GM12878 (cell line): ENCODE measurements at regions not wholly inside any gene's neighbourhood (a gene's known extent, or its start where the extent isn't known, plus 50 kb on each side); places are given as distances from the start of the nearest gene placed in this dataset.

Source experiments
- ATAC-seq: fragments of 200-7000 bp; cut with Tn5 transposase; 3 replicates; pipeline ENCODE4 v1.9.1; 2020; ENCODE audit warnings: mild to moderate bottlenecking, moderate library complexity
- BruUV-seq: library from RNA; stranded (reverse); fragments of 400-500 nt; replicated peaks from 2 replicates; lab custom pipeline; 2021; lab: Mats Ljungman, UMichigan
- CTCF ChIA-PET: fragments of 300-600 bp; sonication (Branson Sonifier 250); formaldehyde crosslinking; extraction: SDS; loops from one replicate; lab custom pipeline; 2021; ENCODE audit warnings: inconsistent platforms; lab: Yijun Ruan, JAX
- POLR2A ChIA-PET: fragments of 350-600 bp; formaldehyde crosslinking; extraction: SDS; loops from one replicate; lab custom pipeline; 2021; ENCODE audit warnings: inconsistent platforms; lab: Charles Lee
- RAD21 ChIA-PET: fragments of 300-600 bp; sonication (Branson Sonifier 250); formaldehyde crosslinking; loops from one replicate; lab custom pipeline; 2023; ENCODE audit warnings: antibody characterized with exemption; ENCODE audit not compliant: unreplicated experiment; lab: Charles Lee
- SMC1A ChIA-PET: fragments of 300-600 bp; sonication (Branson Sonifier 250); formaldehyde crosslinking; loops from one replicate; lab custom pipeline; 2023; ENCODE audit not compliant: unreplicated experiment, uncharacterized antibody; lab: Charles Lee
- DNase-seq: peaks from one replicate; pipeline ENCODE4 v3.0.0-alpha.2; 2011; ENCODE audit warnings: low read depth, low spot score
- FAIRE-seq: peaks from 3 replicates; lab custom pipeline; 2011; peaks lifted over from hg19 to GRCh38; lab: Jason Lieb, UNC
- H2AFZ ChIP-seq: 2 replicates; pipeline ENCODE4 v1.6.0; 2011; ENCODE audit warnings: low read depth, low read length, control low read depth; ENCODE audit not compliant: control insufficient read depth
- H3K27ac ChIP-seq: 2 replicates; pipeline ENCODE4 v1.5.1; 2011; ENCODE audit warnings: control low read depth; ENCODE audit not compliant: control insufficient read depth, insufficient read depth
- H3K27me3 ChIP-seq, 2 experiments: replicated peaks in 1 of 2; 2 replicates each; pipeline versions ENCODE4 v1.6.0 to v1.6.1; 2011; ENCODE audit warnings: low read length in 1 of 2; ENCODE audit not compliant: control insufficient read depth in 2 of 2, insufficient read depth in 2 of 2
- H3K36me3 ChIP-seq, 2 experiments: 2 replicates each; pipeline ENCODE4 v1.5.1; 2011; ENCODE audit warnings: low read length in 1 of 2; ENCODE audit not compliant: control insufficient read depth in 2 of 2, insufficient read depth in 2 of 2
- H3K4me1 ChIP-seq: 2 replicates; pipeline ENCODE4 v1.6.1; 2011; ENCODE audit warnings: mild to moderate bottlenecking, low read length, moderate library complexity, mixed read lengths; ENCODE audit not compliant: control insufficient read depth, insufficient read depth
- H3K4me2 ChIP-seq: 2 replicates; pipeline ENCODE4 v1.6.0; 2011; ENCODE audit warnings: control low read depth; ENCODE audit not compliant: control insufficient read depth, insufficient read depth
- H3K4me3 ChIP-seq: fragments of 200-600 bp; sonication (generic); 2 replicates; pipeline ENCODE4 v1.5.1; 2016
- H3K79me2 ChIP-seq: 2 replicates; pipeline ENCODE4 v1.6.0; 2011; ENCODE audit warnings: low read length; ENCODE audit not compliant: control insufficient read depth, insufficient read depth
- H3K9ac ChIP-seq: 2 replicates; pipeline ENCODE4 v1.8.0; 2011; ENCODE audit warnings: low read length, control low read depth, mixed read lengths; ENCODE audit not compliant: control insufficient read depth, insufficient read depth
- H3K9me3 ChIP-seq: replicated peaks from 3 replicates; pipeline ENCODE4 v1.5.1; 2011; ENCODE audit warnings: mild to moderate bottlenecking, low read length; ENCODE audit not compliant: control insufficient read depth, insufficient read depth
- H4K20me1 ChIP-seq: 2 replicates; pipeline ENCODE4 v1.6.0; 2011; ENCODE audit not compliant: control insufficient read depth, insufficient read depth
- BMI1 ChIP-seq: fragments of 450-650 bp; IDR thresholded peaks from 2 replicates; pipeline ENCODE4 v1.6.1; 2016; ENCODE audit warnings: mild to moderate bottlenecking, moderate library complexity, borderline replicate concordance
- CBX3 ChIP-seq: fragments of 200-600 bp; sonication (generic); IDR thresholded peaks from 2 replicates; pipeline ENCODE4 v1.6.1; 2016; ENCODE audit warnings: low read depth, borderline replicate concordance
- CHD1 ChIP-seq: IDR thresholded peaks from 2 replicates; pipeline ENCODE4 v1.6.1; 2012; ENCODE audit warnings: low read depth, low read length, improper control_type of control experiment
- CUX1 ChIP-seq: IDR thresholded peaks from 2 replicates; pipeline ENCODE4 v1.6.1; 2012; ENCODE audit warnings: improper control_type of control experiment, low read depth, low read length; ENCODE audit not compliant: insufficient replicate concordance
- ETV6 ChIP-seq, 2 experiments: fragments of 450-650 bp in 1 of 2; IDR thresholded peaks in 1 of 2; conservative IDR thresholded peaks in 1 of 2; 2 replicates each; pipeline ENCODE4 v1.6.1; 2014; ENCODE audit warnings: antibody characterized with exemption in 1 of 2, borderline replicate concordance in 1 of 2, low read depth in 1 of 2, mild to moderate bottlenecking in 1 of 2, moderate library complexity in 1 of 2
- FOXK2 ChIP-seq: fragments of 450-650 bp; IDR thresholded peaks from 2 replicates; pipeline ENCODE4 v1.6.1; 2017; ENCODE audit warnings: mild to moderate bottlenecking, moderate library complexity
- FOXM1 ChIP-seq: IDR thresholded peaks from 2 replicates; pipeline ENCODE4 v1.6.1; 2012; ENCODE audit warnings: low read depth, mild to moderate bottlenecking, inconsistent platforms, low read length, moderate library complexity
- NR2F1 ChIP-seq: fragments of 450-650 bp; conservative IDR thresholded peaks from 2 replicates; pipeline ENCODE4 v1.6.1; 2017; ENCODE audit warnings: mild to moderate bottlenecking
- NRF1 ChIP-seq: conservative IDR thresholded peaks from 2 replicates; pipeline ENCODE4 v1.6.1; 2011; ENCODE audit warnings: mild to moderate bottlenecking, low read depth, low read length, improper control_type of control experiment
- RAD21 ChIP-seq: IDR thresholded peaks from 2 replicates; pipeline ENCODE4 v1.6.1; 2011; ENCODE audit warnings: mild to moderate bottlenecking, low read depth, low read length, moderate library complexity; ENCODE audit not compliant: insufficient read depth
- RUNX3 ChIP-seq: IDR thresholded peaks from 2 replicates; pipeline ENCODE4 v1.6.1; 2012; ENCODE audit warnings: low read length, inconsistent platforms
- SREBF1 ChIP-seq: IDR thresholded peaks from 2 replicates; pipeline ENCODE4 v1.6.1; 2012; ENCODE audit warnings: mild to moderate bottlenecking, low read length
- STAT1 ChIP-seq: fragments of 450-650 bp; conservative IDR thresholded peaks from 2 replicates; pipeline ENCODE4 v1.6.1; 2014; ENCODE audit warnings: antibody characterized with exemption, mild to moderate bottlenecking
- ZBTB4 ChIP-seq: fragments of 450-650 bp; formaldehyde crosslinking; IDR thresholded peaks from 2 replicates; pipeline ENCODE4 v1.4.0; 2022; ENCODE audit warnings: mild to moderate bottlenecking, moderate library complexity
- ZNF207 ChIP-seq: fragments of 450-650 bp; IDR thresholded peaks from 2 replicates; pipeline ENCODE4 v1.6.1; 2014; ENCODE audit warnings: antibody characterized with exemption, mild to moderate bottlenecking, borderline replicate concordance
- ZNF274 ChIP-seq: IDR thresholded peaks from one replicate; pipeline ENCODE4 v1.8.0; 2011; ENCODE audit not compliant: insufficient read length, insufficient read depth
- WGBS: methylation state at CpG from one replicate; pipeline ENCODE4 v1.1.6; 2016; ENCODE audit warnings: low lambda C conversion rate; ENCODE audit not compliant: insufficient replicate concordance, insufficient coverage; ENCODE audit errors: missing lambda C conversion rate; 5-methylcytosine and 5-hydroxymethylcytosine counted together
- in situ Hi-C: fragments of 300-500 bp; cut with MboI; formaldehyde crosslinking; loops from 9 replicates; pipeline ENCODE4 v1.14.3; 2018; ENCODE audit warnings: mixed read lengths
- intact Hi-C: fragments of 100-400 bp; cut with micrococcal nuclease; formaldehyde crosslinking; loops from one replicate; pipeline ENCODE4 v1.14.2; 2022; ENCODE audit not compliant: unreplicated experiment

- TF ChIP-seq NRF1 (no peak), ZNF274 (no peak), CHD1 (no peak)
These were observed 221.4 kb upstream of the RBFOX1 start (continued) for GRCh38 chr16:7111265-7111664.

- no peaks in the 10 kb centered on the region for H4K20me1 ChIP-seq
- no peak overlapping the region for H3K4me2 ChIP-seq
- H2AFZ ChIP-seq: no peak overlapping the region
- no peaks in the 10 kb centered on the region for H3K36me3 ChIP-seq
- no peaks in the 10 kb centered on the region for H3K9me3 ChIP-seq
- H3K27ac ChIP-seq: no peak overlapping the region
- no peak overlapping the region for H3K9ac ChIP-seq
- H3K79me2 ChIP-seq: no peaks in the 10 kb centered on the region
- CTCF ChIA-PET: interaction anchor here (0.6 kb wide), 1 partner anchor 412 kb away, joined by 4 read pairs; no protein-coding TSS in a partner anchor
- no peak for FAIRE-seq
- POLR2A ChIA-PET: no interaction called here
- WGBS: 21% methylated on average over 3 of the region's 3 CpGs
- intact Hi-C loops (no loop called here), in situ Hi-C loops (no loop called here)
- RAD21 ChIA-PET: no interaction called here
- H3K27me3 ChIP-seq: no peaks in the 10 kb centered on the region
- no peaks in the 10 kb centered on the region for H3K4me1 ChIP-seq
- no TSS peak for BruUV-seq
- DNase-seq: no peak
- no peak for ATAC-seq
- SMC1A ChIA-PET: interaction anchor here (1.5 kb wide), 1 partner anchor 9 kb away, joined by 3 read pairs; no protein-coding TSS in a partner anchor
- no peak overlapping the region for H3K4me3 ChIP-seq
- TF ChIP-seq RAD21: no peak
- no peak for TF ChIP-seq CBX3
- no peak for TF ChIP-seq CUX1
- TF ChIP-seq FOXK2: no peak
- no peak for TF ChIP-seq BMI1
- no peak for TF ChIP-seq SREBF1
- no peak for TF ChIP-seq ZNF207
- TF ChIP-seq FOXM1: no peak
- no peak for TF ChIP-seq ETV6 (conservative IDR thresholded peaks at IDR 0.05 in 1 of 2, IDR thresholded peaks at IDR 0.05 in 1 of 2; ENCODE audit: borderline replicate concordance in 1 of 2, low read depth in 1 of 2)
- no peak for TF ChIP-seq NR2F1
- TF ChIP-seq ZBTB4 (CRISPR knock-in tag): no peak
- no peak for TF ChIP-seq RUNX3
- no peak for TF ChIP-seq STAT1
These were observed 225.2 kb upstream of the RBFOX1 start for GRCh38 chr16:7107436-7107835.
